ENCODE measurements at regions not wholly inside any gene's neighbourhood (a gene's known extent, or its start where the extent isn't known, plus 50 kb on each side); places are given as distances from the start of the nearest gene placed in this dataset.

DNA sequence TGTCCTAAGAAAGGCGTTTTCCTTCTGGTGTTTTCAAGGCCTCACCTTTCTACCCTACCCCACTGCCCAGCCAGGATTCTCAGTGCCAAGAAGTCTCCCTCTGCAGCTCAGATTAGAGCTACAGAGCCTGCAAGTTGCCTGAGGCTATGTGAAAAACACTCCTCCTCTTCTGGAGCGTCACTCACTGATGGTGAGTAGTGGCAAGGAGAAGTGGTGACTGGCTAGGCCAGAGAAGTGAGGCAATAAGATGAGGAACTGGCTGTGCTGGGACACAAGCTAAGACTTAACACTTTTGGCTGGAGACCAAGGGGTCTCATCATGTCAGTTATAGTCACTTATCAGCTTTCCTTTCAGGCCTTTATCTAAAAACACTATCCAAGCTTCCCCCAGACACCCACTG lies 86.7 kb upstream of the PRKAR2B start:
- TF ChIP-seq EZH2 (IDR thresholded peaks at IDR 0.05; ENCODE audit: insufficient read depth, poor library complexity, severe bottlenecking): no peak
- no peak for TF ChIP-seq EZH2phosphoT487 (IDR thresholded peaks at IDR 0.05; ENCODE audit: insufficient read depth, low read depth)
